Testis (tissue), 2 donors: ENCODE measurements at regions not wholly inside any gene's neighbourhood (a gene's known extent, or its start where the extent isn't known, plus 50 kb on each side); places are given as distances from the start of the nearest gene placed in this dataset.

Source experiments
- POLR2A ChIP-seq: fragments of 450-650 bp; IDR thresholded peaks from one replicate; pipeline ENCODE4 v1.6.1; 2017; ENCODE audit warnings: antibody characterized with exemption, mild to moderate bottlenecking, moderate library complexity
- TF ChIP-seq, protein P1 (sequence below), 3 experiments: fragments of 450-650 bp in 2 of 3; fragments of 200-600 bp in 1 of 3; sonication (generic) in 1 of 3; IDR thresholded peaks; one replicate each; pipeline ENCODE4 v1.5.1; 2016 to 2019; ENCODE audit warnings: antibody characterized with exemption in 3 of 3, mild to moderate bottlenecking in 2 of 3, moderate library complexity in 1 of 3

GRCh38 chr1:214830941-214831340 lies 227.9 kb downstream of the CENPF start:
- no peak for TF ChIP-seq POLR2A
- TF ChIP-seq, protein P1, sequence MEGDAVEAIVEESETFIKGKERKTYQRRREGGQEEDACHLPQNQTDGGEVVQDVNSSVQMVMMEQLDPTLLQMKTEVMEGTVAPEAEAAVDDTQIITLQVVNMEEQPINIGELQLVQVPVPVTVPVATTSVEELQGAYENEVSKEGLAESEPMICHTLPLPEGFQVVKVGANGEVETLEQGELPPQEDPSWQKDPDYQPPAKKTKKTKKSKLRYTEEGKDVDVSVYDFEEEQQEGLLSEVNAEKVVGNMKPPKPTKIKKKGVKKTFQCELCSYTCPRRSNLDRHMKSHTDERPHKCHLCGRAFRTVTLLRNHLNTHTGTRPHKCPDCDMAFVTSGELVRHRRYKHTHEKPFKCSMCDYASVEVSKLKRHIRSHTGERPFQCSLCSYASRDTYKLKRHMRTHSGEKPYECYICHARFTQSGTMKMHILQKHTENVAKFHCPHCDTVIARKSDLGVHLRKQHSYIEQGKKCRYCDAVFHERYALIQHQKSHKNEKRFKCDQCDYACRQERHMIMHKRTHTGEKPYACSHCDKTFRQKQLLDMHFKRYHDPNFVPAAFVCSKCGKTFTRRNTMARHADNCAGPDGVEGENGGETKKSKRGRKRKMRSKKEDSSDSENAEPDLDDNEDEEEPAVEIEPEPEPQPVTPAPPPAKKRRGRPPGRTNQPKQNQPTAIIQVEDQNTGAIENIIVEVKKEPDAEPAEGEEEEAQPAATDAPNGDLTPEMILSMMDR (IDR thresholded peaks at IDR 0.05): no peak
